CD4-positive, alpha-beta T cell treated with Interleukin-15 for 4 hours (primary cell): ENCODE measurements at regions not wholly inside any gene's neighbourhood (a gene's known extent, or its start where the extent isn't known, plus 50 kb on each side); places are given as distances from the start of the nearest gene placed in this dataset.

Experiments
- DNase-seq: peaks from one replicate; pipeline ENCODE4 v3.0.0-alpha.2; 2020; ENCODE audit warnings: low spot score

DNA sequence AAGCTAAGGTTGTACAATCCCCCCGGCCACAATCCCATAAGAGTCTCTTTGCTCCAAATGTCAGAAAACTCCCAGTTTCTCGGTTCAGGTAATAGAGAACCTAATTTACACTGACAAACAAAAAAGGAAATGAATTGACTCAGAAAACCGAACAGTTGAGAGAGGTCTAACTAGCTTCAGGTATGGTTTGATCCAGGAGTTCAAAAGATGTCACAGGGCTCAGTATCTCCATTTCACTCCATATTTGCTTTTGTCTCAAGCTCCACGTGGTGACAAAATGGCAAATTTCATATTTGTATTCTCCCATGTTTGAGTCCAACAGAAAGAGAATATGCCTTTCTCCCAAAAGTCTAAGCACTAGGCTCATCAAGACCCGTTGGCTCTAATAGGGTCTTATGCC, 117.4 kb downstream of the AXIN2 start:
- no peak for DNase-seq

GRCh38 chr17:65442691-65443090, 118.8 kb downstream of the AXIN2 start:
- DNase-seq = no peak

GRCh38 chr17:65442250-65442649, 119.2 kb downstream of the AXIN2 start:
- DNase-seq = no peak

DNA sequence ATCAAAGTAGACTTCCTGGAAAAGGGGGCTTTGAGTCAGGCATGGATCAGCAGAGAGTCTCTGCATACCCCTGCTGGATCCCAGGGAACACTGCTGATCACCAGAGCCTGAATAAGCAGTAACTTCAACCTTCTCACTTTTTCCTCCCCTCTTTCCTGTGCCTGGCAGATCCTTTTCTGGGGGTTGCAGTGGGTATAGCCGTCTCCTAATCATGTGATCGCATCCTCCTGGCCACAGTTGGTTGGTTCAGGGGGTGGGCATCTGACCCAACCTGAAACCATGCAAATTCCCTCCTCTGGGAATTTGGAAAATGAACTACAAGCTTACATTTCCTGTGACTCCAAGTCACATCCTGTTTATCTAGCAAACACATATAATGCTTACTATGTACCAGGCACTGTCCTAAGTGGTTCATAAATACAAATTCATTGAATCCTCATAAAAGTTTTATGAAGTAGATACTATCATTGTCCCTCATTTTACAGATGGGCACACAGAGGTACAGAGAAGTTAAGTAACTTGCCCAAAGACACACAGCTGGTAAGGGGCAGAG, 120.3 kb downstream of the AXIN2 start:
- no peak for DNase-seq

GRCh38 chr17:65438708-65439294, 122.6 kb downstream of the AXIN2 start:
- DNase-seq = no peak

DNA sequence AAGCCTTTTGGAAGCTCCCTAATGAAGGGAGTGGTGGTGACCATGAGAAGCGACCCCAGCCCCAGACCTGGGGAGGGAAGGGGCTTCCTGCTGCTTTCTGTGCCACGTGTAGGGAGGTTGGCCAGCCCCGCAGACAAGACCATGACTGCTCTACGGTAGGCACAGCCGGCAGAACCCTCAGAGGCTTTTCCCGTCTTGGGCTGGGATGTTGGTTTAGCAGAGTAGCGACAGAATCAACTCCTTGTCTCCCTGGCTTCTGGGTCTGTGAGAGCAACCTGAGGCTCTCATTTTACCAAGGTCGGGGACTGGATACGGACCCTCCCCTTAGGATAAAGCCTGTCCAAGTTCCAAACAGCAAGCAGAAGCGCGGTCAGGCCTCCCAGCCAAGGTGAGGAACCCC, 123.3 kb downstream of the AXIN2 start:
- no peak for DNase-seq

DNA sequence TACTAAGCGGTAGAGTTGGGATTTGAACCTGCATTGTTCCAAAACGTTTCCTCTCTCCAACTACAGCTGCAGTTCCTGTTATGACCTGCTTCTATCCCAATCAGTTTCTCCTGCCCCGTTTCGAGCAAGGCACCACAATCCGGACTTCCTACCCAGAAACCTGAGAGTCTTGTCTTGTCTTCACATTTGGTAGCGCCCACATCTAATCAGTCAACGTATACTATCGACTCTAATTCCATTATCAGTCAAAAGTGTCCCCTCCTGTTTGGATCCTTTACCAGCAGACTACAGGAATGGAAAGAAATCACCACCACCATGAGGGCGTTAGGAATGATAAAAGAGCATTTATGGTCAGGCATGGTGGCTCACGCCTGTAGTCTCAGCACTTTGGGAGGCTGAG, 124.6 kb downstream of the AXIN2 start:
- DNase-seq = no peak

- DNase-seq = no peak
Observed at GRCh38 chr17:65434878-65435277, 126.6 kb downstream of the AXIN2 start.

DNA sequence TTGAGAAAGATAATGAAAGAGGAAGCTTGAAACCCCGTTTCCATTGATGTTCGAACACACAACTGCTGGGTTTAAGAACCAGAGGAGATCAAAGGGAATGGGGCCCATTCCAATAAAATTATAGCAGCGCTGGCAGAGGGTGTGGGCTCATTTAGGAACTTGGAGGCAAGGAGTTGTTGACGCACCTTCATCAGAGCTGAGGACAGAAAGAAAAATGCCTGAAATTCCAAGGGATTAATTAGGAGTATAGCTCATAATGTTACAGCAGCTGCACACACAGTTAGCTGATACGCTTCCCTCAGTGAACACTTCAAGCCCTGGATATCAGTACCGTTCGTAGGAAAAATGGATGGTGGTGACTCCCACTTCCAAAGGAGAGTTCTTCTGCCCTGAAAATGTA, 127.2 kb downstream of the AXIN2 start:
- DNase-seq = no peak

- no peak for DNase-seq
Observed at GRCh38 chr17:65433592-65433991, 127.9 kb downstream of the AXIN2 start.

DNA sequence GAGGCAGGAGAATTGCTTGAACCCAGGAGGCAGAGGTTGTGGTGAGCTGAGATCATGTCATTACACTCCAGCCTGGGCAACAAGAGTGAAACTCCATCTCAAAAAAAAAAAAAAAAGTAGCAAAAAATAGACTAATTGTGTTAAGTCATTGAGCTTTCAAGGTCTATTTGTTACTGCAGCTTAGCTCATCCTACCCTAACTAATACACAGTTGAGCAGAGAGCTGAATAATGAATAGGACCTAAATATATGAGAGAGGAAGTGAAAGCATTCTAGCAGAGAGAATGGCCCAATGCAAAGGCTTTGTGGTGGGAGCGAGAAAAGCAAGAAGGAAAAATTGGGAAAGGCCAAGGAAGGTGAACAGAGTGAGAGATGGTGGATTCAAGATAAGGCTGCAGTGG, 128.3 kb downstream of the AXIN2 start:
- DNase-seq = no peak

GRCh38 chr17:65431116-65431515, 130.3 kb downstream of the AXIN2 start:
- no peak for DNase-seq

DNA sequence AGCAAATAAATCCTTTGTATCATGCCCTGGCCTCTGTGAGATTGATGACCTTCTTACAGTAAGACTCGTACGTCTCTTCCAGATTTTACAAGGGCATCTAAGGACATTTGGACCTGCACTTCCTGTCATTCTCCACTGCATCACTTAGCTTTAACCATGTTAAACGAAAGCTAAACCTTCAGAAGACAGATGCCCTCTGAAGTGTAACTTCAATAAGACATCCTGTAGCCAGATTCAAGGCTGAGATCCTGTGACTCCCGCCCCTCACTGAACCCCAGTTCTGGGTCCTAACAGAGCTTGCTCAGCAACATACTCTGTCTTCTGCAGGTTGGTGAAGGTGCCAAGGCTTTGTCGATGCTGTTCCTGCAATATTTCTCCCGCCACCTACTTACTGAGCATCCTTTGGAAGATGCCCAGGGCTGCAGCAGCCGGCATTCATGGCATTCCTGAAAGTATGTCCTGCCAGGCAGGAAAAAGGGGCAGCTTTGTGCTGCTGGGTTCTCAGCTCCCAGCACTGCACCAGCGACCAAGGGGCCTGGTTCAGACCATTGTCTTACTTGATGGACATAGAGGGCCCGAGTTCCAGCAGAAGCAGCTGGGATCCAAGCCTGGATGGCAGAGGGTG, 131.1 kb downstream of the AXIN2 start:
- no peak for DNase-seq

GRCh38 chr17:65423346-65424140, 137.9 kb downstream of the AXIN2 start:
- no peak for DNase-seq

- no peak for DNase-seq
Observed at GRCh38 chr17:65418622-65419021, 142.8 kb downstream of the AXIN2 start.

GRCh38 chr17:65417406-65418221, 143.8 kb downstream of the AXIN2 start:
- no peak for DNase-seq

DNA sequence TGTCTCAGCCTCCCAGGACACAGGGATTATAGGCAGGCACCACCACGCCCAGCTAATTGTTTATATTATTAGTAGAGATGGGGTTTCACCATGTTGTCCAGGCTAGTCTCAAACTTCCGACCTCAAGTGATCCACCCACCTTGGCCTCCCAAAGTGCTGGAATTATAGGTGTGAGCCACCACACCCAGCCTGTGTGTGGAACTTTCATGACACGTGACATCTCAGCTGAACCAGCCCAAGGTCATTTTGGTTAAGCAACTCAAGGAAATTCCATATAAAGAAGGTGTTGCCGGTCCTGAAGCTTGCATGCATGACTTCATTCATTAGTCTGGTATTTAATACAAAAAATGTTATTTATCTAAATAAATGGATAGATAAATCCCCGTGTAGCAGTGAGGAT, 145.5 kb downstream of the AXIN2 start:
- DNase-seq = no peak

- DNase-seq = no peak
Observed at GRCh38 chr17:65413390-65413789, 148.1 kb downstream of the AXIN2 start.

GRCh38 chr17:65409381-65409780, 152.1 kb downstream of the AXIN2 start:
- no peak for DNase-seq

DNA sequence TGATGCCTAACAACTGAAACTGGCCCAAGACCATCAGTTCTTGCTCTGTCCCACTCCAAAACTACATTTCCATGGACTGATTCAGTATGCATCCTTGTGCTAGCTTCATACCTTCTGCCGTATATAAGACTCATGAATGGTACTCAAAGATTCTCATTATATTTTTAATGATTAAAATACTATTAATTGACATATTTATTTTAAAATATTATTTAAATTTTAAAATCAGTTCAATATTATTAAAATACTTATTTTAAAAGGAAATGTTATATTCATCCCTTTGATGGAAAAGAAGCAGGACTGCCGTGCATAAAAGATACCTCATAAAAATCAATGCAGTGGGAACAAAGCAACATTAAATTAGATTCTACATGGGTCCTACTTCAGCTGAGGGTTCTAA, 153.4 kb downstream of the AXIN2 start:
- DNase-seq = no peak

DNA sequence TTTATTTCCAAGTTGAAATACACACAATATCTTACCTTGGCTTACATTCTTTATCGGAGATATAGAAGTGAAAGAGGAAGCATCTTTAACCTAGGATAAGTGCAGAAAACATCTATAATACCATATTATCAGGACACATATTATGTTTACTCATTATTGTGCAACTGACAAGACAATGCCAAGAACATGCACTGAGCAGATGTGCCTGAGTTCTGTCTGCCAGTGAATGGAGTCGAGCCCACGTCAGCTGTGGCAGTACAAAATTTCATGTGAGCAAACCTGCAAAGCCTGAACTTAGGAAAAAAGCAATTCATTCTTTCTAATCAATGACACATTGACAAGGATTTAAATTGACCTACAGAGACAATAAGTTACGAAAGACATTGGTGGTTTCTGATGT, 154.4 kb downstream of the AXIN2 start:
- no peak for DNase-seq

GRCh38 chr17:65406552-65406951, 154.9 kb downstream of the AXIN2 start:
- no peak for DNase-seq
